Retina (tissue), 1 donor: ENCODE measurements at regions not wholly inside any gene's neighbourhood (a gene's known extent, or its start where the extent isn't known, plus 50 kb on each side); places are given as distances from the start of the nearest gene placed in this dataset.
A peak's percentile ranks its signal among the peaks of the same experiment; 100 is the strongest.
"Not testable (repeated sequence)": the region's sequence is repeated elsewhere in the genome, so short reads cannot be mapped to it uniquely, and the experiment has no call there.

Experiments used
- DNase-seq: peaks from one replicate; pipeline ENCODE4 v3.0.0-alpha.2; 2016

DNA sequence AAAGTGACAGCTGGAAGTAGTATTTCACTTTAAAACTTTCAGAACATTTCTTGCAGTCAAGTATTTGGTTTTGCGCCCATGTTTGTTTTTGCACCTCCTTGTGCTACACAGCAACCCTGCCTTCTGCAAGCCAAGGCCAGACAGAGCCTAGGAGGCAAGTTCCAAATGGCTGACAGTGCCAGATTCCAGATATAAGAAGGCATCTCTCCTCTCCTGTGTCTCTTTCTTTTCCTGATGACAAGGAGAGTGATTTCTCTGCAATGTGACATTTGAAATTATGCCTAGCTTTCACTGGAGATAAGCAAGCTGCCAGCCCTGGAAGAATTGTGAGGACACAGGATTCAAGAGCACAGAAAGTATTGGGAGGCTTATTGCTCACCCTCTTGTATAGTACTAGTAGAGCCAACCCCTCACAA, 149.1 kb upstream of the TENT5A start:
- DNase-seq: no peak

DNA sequence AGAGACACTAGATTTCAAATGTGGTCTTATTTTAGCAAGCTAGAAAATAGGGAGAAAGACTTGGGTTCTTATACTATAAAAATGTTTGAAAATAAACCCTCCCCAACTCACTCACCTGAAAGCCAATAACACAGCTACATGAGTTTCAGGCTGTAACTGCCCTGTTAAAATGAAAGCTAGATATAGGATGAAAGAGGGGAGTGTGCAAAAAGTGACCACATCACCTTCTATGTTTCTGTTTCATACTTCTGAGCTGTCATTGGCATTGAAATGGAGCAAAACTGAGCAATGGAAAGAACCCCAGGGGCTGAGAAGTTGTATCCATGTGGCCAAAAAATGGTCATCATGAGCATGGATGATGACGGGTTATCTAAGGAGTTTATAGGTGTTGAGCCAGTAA, 148.1 kb upstream of the TENT5A start:
- DNase-seq: no peak

DNA sequence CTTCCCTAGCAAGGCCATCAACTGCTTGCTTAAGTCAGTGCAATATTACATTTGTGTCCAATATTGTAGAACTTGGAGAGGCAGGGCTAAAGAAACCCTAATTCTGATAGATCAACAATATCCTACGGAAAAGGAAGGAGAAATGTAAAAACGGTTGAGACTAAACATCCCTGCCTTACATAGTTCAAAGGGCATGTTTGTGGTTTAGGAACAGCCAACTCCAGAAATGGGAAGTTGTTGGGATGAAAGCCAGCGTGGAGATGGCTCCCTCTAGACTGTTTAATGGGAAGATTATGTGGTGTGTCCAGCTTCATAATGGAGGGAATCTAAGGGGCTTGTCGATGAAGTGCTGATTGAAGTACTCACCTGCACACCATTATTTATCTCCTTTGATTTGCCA, 145.3 kb upstream of the TENT5A start:
- DNase-seq: no peak

DNA sequence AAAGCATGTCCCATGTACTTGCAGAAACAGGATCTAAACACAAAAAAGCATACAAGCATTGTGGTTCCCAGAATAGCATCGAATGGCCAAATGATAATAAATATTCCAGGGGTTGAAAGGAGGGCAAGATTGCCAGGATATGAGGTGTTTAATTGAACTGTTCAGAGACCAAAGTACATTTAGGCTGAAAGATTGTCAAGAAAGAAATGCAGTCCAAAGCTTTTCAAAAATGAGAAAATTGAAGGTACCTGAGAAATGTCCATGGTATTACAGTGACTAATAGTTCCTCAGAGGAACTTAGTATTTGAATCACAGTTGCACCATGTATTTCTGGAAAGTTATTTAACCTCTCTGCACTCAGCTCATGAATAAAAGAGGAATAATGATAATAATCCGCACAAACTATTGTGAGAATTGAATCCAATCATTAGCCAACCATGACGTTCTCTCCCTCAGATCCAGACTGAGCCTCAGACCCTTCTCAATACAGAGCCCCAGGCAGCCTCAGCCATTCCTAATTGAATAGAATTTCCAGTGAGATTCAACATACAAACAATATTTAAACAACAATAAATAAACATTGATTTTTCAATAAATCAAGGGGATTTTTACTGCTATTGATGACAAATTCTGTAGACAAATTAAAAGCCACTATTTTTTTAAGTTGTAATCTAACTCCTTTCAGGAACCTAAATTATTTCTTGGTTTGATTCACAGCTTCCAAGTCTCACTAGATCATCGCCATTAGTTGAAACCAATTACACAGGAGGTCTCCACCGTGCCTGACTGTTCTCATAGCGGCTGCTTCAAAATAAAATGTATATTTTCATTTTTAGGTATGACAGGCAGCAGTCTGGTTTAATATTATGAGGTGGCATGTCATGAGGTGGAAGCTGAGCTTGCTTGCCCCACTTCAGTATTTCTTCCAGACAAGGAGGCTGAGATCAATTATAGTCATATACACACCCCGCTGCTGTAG, 144.3 kb upstream of the TENT5A start:
- DNase-seq: no peak

DNA sequence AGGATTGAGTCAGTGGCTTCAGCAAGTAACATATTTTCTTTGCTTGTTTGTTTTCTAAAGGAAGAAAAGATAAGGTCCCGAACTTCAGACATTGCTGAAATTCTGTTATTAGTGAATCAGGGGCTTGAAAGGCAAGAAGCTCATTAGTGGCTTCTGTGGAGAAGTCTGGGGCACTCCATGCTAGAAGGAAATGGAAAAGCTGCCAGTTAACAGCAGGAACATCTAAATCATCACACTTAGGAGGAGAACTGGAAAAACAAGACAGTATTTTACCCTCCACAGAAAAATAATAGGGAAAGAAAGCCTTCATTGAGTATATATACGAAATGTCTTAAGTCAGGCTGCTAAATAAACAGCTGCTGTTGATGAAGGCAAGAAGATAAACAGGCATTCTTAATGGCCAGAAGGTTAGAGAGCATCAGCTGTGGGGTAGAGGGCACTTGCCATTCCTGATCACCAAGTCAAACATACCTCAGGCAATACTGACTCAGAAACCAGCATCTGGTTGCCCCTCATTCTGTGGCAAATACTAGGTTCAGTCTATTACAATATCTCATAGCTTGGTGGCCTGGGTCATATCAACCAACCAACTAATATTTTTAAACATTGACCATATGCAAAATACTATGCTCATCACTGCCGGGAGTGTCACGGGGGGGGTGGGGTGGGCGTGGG, 143.2 kb upstream of the TENT5A start:
- DNase-seq: peak; percentile 6

DNA sequence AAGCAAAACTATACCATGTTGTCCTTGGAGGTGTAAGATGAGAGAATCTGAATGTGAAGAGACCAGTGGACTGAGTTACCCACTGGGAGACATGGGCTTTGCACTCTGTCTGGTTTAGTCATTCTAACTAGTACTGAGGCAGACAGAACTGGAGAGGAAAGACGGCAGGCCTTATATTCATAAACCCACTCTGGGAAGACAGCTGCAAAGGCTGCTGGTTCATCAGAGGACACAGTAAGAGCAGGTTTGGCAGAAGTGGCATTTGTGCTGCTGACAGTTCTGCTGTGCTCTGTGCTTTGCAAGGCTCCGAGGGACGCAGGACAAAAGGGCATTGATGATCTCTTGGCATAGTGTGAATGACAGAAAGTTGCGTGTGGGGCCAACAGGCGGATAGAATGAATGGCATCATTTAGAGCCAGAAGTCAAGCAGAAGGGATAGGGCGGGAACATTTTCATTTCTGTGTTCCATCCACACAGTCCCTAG, 142.3 kb upstream of the TENT5A start:
- peak; percentile 42 for DNase-seq

DNA sequence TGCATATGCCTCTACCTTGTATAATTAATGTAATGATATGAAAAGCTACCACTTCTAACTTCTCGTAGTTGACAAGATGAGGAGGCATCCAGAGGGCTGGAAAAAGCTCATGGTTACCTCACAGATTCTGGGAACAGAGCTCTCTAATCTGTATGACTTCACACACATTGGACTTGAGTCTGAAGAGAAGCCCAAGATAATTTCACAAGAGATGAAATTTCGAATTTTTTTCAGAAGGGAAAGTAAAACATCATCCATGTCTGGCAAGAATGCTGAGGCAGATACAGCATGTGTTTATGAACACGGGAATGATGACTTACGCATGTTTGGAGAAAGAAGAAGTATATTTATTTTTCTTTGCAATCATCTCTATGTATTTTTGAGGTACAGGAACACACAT, 141.8 kb upstream of the TENT5A start:
- DNase-seq: no peak

DNA sequence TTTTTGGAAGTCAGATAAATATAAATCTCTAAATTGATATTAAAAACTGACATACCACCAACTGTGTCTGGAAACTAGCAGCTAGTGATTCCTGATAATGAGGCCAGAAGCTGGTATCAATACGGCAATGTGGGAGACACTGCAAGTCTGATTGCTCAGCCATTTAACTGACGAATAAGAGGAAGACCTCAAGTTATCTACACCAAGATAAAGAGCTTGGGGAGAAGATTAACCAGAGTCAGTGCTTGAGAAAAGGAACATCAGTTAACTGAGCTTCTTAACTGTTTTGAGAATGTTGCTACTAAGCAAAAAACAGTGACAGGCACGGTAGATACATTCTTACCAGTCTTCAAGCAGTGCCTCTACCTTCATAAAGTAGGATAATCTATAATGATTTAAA, 140.4 kb upstream of the TENT5A start:
- no peak for DNase-seq

DNA sequence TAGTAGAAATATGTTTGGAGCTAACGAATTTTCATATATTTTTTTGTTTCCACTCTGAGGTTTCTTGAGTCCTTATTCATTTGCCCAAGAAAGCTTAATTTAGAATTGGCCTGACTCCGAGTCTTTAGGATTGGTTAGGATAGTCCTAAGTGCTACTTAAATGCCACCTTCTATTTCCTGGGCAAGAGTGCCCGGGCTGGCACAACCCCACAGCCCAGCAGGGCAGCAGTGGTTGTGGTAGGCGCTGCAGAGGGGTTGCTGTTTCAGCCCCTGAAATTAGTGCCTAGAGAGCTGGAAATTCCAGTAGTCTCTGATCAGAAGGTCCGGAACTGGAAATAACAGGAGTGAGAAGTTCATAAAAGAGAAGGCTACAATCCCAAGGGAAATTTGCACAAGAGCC, 139.4 kb upstream of the TENT5A start:
- no peak for DNase-seq

DNA sequence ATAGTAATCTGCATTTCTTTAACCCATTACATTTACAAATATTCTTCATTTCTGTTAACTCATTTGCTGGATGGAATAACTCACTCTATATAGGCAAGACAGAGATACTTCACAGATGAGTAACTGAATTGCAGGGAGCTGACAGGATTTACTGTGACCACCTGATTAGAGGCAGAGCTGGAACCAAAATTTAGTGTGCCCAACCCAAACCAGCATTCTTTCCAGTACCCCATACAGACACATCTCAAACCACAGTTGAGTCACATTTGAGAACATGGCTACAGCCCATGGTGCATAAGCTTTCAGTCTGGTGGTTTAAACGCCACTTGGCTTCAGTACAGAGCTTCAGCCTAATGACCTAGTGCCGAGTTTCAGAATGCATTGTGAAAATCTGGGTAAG, 138.4 kb upstream of the TENT5A start:
- DNase-seq: no peak

DNA sequence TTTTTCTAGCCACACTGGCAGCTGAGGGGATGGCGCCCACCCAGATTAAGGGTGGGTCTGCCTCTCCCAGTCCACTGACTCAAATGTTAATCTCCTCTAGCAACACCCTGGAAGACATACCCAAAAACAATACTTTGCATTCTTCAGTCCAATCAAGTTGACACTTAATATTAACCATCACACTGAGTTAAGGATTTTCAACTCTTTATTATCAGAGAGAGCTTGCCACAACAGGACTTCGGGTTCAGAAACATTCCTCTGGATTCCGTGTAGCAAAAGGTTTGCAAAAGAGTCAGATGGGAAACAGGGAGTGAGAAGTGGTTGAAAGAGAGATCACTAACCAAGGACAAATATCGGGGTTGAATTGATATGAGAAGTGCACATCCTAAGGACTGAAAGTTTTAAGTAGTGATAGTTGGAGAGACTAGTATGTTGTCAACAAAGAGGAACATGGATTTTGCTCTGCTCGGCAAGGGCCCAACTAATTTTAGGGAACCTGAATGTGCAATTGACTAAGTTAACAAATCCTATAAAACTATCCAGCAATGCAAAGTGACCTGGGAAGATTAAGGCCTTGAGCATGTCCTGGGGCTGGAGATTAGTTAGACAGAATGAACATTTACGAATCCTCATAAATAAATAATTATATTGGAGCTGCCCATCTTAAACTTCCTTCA, 137.0 kb upstream of the TENT5A start:
- DNase-seq: no peak

DNA sequence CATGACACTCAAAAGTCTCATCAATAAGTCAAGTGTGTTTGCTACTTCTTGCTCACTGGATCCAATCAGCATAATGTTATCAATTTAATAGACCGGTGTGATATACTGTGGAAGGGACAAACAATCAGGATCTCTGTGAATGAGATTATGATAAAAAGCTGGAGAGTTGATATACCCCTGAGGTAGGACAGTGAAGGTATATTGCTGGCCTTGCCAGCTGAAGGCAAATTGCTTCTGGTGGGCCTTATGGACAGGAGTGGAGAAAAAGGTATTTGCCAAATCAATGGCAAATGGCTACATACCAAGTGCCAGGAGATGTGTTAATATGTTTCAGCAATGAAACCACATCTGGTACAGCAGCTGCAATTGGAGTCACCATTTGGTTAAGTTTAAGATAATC, 134.4 kb upstream of the TENT5A start:
- not testable (repeated sequence) for DNase-seq

DNA sequence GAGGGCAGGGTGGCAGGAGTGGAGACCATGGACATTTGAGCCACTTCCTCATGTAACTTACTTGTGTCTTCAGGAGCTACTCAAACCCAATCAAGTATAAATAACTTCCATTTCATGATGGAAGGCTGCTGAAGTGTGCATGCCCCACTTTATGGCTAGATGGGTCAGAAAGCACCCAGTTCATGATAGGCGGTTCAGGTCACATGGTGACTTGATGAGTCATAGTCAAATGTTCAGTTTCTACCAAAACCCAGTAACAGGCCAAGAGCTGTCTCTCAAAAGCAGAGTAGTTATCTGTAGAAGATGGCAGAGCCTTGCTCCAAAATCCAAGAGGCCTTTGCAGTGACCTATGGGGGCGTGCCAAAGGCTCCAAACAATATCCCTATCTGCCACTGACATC, 133.7 kb upstream of the TENT5A start:
- no peak for DNase-seq

DNA sequence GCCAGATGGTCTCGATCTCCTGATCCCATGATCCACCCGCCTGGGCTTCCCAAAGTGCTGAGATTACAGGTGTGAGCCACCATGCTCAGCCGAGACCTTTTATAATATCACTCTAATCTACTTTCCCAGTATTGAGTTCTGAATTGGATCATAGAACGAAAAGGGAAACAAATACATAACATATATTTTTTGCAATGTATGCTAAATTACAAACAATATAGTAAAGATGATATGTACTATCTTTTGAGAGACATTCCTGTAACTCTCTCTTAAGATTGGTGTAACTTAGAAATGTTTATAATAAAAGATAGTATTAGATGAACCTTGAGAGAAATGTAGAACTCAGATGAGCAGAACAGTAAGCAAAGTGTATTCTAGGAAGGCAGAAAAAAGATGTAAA, 129.2 kb upstream of the TENT5A start:
- DNase-seq: no peak

DNA sequence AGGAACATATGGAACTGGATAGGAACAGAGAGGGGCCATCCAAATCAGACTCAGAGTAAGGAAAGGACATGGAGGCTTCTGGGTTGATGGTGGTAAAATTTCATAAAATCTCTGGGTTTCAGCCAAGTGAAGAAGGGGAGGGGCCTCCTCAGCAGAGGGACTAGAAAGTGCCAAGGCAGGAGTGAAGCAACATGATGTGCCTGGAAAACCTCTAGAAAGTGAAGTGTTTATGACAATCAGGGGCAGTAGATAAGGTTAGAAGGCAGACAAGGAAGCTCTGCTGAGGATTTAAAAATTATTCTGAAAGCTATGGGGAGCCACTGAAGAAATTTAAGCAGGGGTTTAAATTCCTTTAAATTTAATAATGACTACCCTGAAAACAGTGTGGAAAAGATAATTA, 126.0 kb upstream of the TENT5A start:
- DNase-seq: no peak

DNA sequence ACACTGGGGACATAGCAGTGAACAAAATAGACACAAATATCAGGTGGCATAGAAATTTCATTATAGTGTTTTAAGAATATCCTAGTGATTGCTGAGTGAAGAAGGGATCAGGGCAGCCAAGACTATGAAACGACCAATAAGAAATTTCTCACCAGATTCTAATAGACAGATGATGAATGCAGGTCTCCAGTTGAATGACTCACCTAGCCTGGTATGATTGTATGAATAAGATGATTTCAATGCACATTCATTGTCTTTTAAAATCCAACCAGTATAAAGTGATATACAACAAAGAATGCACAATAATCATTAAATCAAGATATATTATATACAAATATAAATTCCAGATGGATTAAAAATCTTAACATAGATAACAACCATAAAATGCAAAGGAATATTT, 124.5 kb upstream of the TENT5A start:
- no peak for DNase-seq

DNA sequence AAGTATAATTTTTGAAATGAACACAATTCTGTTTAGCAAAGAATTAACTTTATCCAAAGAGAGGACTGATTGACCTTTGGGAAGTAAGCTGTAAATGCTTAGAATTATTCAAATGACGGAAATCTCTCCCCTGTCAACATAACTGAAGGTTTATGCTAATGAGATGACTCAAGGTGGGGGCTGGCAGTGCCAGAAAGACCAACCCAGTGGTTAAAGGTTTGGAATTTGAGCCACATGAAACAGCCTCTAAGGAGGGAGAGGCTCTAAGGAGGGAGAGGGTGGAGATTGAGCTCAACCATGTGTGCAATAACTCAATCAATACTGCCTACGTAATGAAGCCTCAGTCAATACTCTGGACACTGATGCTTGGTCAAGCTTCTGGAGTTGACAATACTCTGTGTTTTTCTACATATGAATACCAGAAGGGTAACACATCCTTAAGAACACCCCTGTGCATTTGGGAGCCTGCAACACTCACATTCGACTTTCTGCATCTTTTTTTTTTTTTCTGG, 123.4 kb upstream of the TENT5A start:
- DNase-seq: peak; percentile 13

DNA sequence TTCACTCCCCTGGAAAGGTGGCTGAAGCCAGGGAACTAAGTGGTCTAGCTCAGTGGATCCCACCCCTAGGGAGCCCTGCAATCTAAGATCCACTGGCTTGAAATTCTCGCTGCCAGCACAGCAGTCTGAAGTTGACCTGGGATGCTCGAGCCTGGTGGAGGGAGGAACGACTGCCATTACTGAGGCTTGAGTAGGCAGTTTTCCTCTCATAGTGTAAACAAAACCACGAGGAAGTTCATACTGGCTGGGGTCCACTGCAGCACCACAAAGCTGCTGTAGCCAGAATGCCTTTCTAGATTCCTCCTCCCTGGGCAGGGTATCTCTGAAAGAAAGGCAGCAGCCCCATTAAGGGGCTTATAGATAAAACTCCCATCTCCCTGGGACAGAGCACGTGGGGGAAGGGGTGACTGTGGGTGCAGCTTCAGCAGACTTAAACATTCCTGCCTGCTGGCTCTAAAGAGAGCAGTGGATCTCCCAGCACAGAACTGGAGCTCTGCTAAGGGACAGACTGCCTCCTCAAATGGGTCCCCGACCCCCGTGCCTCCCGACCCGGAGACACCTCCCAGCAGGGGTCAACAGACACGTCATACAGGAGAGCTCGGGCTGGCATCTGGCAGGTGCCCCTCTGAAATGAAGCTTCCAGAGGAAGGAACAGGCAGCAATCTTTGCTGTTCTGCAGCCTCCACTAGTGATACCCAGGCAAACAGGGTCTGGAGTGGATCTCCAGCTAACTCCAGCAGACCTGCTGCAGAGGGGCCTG, 117.4 kb upstream of the TENT5A start:
- DNase-seq: not testable (repeated sequence)

DNA sequence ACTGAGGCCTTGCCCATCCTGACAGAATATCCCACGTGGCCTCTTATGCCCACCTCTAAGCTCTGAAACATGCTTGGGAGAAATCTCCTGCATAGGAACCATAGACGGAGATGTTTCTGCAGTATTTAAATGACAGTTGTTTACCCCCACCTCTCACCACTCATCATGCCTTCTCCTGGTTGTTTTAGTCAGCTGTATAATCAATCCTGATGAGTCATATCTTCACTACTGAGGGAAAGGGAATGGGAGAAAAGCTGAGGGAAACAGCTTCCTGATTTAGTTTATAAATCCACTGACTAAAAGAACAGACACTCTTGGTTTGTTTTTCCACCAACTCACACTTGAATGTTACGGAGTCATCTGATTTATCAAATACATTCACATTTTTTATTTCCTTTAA, 113.2 kb upstream of the TENT5A start:
- DNase-seq: no peak

DNA sequence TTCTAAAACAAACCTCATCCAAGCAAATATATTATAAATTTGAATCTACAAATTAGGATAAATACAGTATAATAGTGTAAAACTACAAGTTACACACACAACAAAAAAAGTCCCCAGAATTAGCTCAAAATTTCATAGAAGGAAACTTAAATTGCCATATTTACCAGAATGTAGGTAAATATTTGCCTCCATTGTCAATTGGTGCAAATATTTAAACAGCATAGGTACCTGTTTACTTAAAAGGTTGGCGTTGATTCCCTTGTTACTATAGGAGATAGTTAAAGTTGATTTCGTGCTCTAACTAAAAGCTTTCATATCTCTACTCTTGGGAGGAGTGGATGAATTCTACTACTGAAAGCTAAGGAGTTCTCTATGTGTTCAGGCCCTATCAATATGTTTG, 111.6 kb upstream of the TENT5A start:
- DNase-seq: no peak

DNA sequence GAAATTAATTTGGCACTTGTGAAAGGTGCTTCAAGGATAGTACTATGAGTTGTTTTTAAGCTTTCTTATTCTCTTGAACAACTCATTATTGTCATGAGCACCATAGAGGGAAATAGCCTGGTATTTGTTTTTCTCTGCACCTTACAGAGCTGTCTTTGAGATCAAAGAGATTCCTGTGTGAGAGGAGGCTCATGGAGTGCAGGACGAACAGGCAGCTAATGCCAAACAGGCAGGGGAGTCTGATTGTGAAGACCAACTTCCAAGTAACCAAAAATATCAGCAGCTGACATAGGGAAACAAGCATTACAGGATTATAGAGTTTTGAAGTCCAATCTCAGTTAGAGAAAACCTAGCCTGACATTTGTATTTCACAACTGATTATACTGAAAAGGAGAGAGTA, 110.6 kb upstream of the TENT5A start:
- no peak for DNase-seq

DNA sequence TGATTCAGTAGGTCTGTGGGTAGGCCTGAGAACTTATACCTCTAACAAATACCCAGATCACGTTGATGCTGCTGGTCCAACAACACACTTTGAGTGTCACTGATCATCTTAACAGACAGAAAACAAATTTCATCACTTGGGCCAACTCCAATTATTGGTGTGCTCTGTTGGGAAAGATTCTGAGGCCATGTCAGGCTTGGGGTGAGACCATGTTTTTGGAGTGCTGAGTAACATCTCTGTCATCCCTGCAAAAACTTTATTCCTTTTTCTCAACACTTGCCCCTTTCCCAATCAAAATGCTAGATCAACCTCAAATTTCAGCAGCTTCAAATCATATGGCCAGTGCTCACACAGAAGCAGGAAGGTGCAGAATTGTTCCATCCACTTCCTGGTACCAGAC, 108.8 kb upstream of the TENT5A start:
- no peak for DNase-seq

DNA sequence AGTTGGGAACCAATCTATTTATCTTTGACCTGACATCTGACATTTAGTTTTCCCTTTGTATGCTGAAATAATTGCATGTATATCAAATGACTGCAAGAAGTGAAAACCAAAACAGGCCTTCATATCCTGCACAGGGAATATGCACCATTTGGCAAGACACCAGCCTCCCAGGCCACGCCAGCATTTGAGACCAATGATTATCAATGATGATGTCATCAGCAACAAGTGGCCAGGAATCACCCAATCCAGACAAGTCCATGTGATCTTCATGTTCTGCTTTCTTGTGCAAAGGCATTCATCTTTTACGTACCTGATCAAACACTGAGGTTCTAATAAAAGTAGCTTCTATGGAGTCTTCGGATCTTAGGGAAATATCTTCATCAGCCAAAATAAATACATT, 107.4 kb upstream of the TENT5A start:
- no peak for DNase-seq
